Lung (tissue), 11 donors: ENCODE measurements at regions not wholly inside any gene's neighbourhood (a gene's known extent, or its start where the extent isn't known, plus 50 kb on each side); places are given as distances from the start of the nearest gene placed in this dataset.

ENCODE experiments used
- ATAC-seq: fragments of 200-7000 bp; cut with Tn5 transposase; one replicate; pipeline ENCODE4 v1.9.1; 2020; ENCODE audit warnings: moderate number of reproducible peaks; ENCODE audit not compliant: insufficient read depth, low FRiP score
- DNase-seq, 3 donors: peaks; one replicate each; pipeline ENCODE4 v3.0.0-alpha.2; 2013 to 2017
- H3K27ac ChIP-seq, 2 donors: one replicate each; pipeline ENCODE4 v1.5.1; 2013; ENCODE audit warnings: mild to moderate bottlenecking in 2 of 2, moderate library complexity in 2 of 2, control low read depth in 1 of 2, inconsistent platforms in 1 of 2, low read depth in 1 of 2, low read length in 1 of 2
- H3K27me3 ChIP-seq, 3 donors: one replicate each; pipeline ENCODE4 v1.5.1; 2013; ENCODE audit warnings: low read length in 2 of 3; ENCODE audit not compliant: control insufficient read depth in 3 of 3, insufficient read depth in 3 of 3
- H3K36me3 ChIP-seq, 4 donors: one replicate each; pipeline ENCODE4 v1.5.1; 2013; ENCODE audit warnings: low read length in 4 of 4, mild to moderate bottlenecking in 1 of 4, moderate library complexity in 1 of 4; ENCODE audit not compliant: control insufficient read depth in 4 of 4, insufficient read depth in 4 of 4
- H3K4me1 ChIP-seq, 5 donors: one replicate each; pipeline ENCODE4 v1.5.1; 2013; ENCODE audit warnings: low read length in 5 of 5, mild to moderate bottlenecking in 2 of 5, moderate library complexity in 1 of 5; ENCODE audit not compliant: control insufficient read depth in 5 of 5, insufficient read depth in 5 of 5
- H3K4me3 ChIP-seq: one replicate; pipeline ENCODE4 v1.5.1; 2013; ENCODE audit warnings: mild to moderate bottlenecking, control low read depth, moderate library complexity
- H3K9ac ChIP-seq, 2 donors: one replicate each; pipeline ENCODE4 v1.5.1; 2013; ENCODE audit warnings: low read length in 2 of 2, control low read depth in 1 of 2; ENCODE audit not compliant: insufficient read depth in 1 of 2
- H3K9me3 ChIP-seq, 4 donors: one replicate each; pipeline ENCODE4 v1.5.1; 2013; ENCODE audit warnings: low read length in 3 of 4, mild to moderate bottlenecking in 1 of 4, moderate library complexity in 1 of 4; ENCODE audit not compliant: control insufficient read depth in 4 of 4, insufficient read depth in 3 of 4
- WGBS, 2 donors: extraction: QIAGEN DNeasy Blood & Tissue Kit; methylation state at CpG; one replicate each; pipeline ENCODE4 v1.1.7; 2013; 5-methylcytosine and 5-hydroxymethylcytosine counted together
- TF ChIP-seq, protein P1 (sequence below): IDR thresholded peaks from 2 replicates; pipeline ENCODE4 v1.5.1; 2012; ENCODE audit warnings: mild to moderate bottlenecking; ENCODE audit errors: control extremely low read depth, extremely low read depth
- donor health status: control.
- donor health status: control.
- donor health status: Bipolar disorder and iron deficiency.
- donor health status: healthy.
- donor health status: DM: yes; HTN: yes; CAD: no.

DNA sequence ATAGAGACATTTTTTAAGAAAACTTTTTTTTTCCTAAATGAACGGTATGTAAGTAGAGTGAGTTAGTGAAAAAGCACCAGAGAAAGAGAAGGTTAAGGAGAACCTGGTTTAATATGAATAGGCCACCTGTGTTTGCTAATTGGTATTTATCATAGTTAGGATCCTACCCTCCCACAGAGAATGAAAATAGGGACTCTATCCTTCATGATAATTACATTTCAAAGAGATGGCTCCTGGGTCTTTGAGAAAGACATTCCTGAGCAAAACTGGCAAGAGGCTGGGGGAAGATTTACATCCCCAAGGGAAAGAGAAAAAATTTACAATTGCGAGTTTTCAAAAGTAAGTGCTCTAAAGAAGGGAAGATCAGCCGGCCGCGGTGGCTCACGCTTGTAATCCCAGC is 1284.5 kb downstream of the SLITRK1 start:
- H3K27me3 ChIP-seq, result no peaks in the 10 kb centered on the region
- TF ChIP-seq, protein P1, sequence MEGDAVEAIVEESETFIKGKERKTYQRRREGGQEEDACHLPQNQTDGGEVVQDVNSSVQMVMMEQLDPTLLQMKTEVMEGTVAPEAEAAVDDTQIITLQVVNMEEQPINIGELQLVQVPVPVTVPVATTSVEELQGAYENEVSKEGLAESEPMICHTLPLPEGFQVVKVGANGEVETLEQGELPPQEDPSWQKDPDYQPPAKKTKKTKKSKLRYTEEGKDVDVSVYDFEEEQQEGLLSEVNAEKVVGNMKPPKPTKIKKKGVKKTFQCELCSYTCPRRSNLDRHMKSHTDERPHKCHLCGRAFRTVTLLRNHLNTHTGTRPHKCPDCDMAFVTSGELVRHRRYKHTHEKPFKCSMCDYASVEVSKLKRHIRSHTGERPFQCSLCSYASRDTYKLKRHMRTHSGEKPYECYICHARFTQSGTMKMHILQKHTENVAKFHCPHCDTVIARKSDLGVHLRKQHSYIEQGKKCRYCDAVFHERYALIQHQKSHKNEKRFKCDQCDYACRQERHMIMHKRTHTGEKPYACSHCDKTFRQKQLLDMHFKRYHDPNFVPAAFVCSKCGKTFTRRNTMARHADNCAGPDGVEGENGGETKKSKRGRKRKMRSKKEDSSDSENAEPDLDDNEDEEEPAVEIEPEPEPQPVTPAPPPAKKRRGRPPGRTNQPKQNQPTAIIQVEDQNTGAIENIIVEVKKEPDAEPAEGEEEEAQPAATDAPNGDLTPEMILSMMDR, result no peak
- H3K27ac ChIP-seq, result no peak overlapping the region
- DNase-seq (no peak), ATAC-seq (no peak)
- no peaks in the 10 kb centered on the region for H3K36me3 ChIP-seq
- no peaks in the 10 kb centered on the region for H3K9me3 ChIP-seq
- WGBS, 2 donors, result 53 to 67% methylated on average over 6 of the region's 6 CpGs
- no peak overlapping the region for H3K4me3 ChIP-seq
- H3K4me1 ChIP-seq, result no peaks in the 10 kb centered on the region
- H3K9ac ChIP-seq, result no peak overlapping the region

DNA sequence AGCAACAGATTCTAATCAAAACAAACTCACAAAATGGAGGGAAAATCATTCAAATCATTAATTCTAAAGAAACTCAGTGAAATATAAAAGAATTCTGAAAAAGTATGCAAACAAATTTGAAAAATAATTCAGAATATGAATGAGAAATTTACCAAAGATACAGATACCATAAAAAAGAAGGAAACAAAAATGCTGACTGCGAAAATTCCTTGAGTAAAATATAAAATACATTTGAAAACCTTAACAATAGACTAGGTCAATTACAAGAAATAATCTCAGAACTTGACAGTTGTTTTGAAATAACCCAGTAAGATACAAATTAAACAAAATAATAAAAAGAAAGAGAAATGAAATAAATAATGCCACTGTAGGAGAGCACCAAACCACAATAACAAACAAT is 1289.0 kb downstream of the SLITRK1 start:
- Histone ChIP-seq H3K4me1 (no peaks in the 10 kb centered on the region), H3K36me3 (no peaks in the 10 kb centered on the region), H3K27me3 (no peaks in the 10 kb centered on the region), H3K9me3 (peaks cover 0 to 7% (median 1%) of the 10 kb centered on the region in 4 donors), H3K9ac (no peak overlapping the region), H3K4me3 (no peak overlapping the region), H3K27ac (no peak overlapping the region)
- WGBS, 2 donors, result 79 to 82% methylated on average over 1 of the region's 1 CpG
- TF ChIP-seq, protein P1, result no peak
- ATAC-seq (no peak), DNase-seq (no peak)

DNA sequence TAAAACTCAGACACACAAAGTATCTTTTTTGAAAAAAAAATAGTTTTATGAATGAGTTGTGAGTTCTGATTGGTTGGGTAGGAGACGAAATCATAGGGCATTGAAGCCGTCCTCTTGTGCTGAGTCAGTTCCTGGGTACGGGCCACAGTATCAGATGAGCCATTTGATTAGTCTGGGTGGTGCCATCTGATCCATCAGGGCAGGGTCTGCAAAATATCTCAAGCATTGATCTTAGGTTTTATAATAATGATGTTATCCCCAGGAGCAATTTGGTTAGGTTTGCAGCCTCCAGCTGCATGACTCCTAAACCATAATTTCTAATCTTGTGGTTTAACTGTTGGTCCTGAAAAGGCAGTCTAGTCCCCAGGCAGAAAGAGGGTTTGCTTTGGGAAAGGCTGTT is 1310.6 kb downstream of the SLITRK1 start:
- DNase-seq (no peak), ATAC-seq (no peak)
- TF ChIP-seq, protein P1, result no peak
- no peaks in the 10 kb centered on the region for H3K27me3 ChIP-seq
- no peaks in the 10 kb centered on the region for H3K4me1 ChIP-seq
- H3K27ac ChIP-seq, result no peak overlapping the region
- H3K9ac ChIP-seq, result no peak overlapping the region
- peaks cover 0 to 6% (median 1%) of the 10 kb centered on the region in 4 donors for H3K9me3 ChIP-seq
- H3K36me3 ChIP-seq, result no peaks in the 10 kb centered on the region
- 54 to 84% methylated on average over 3 of the region's 3 CpGs for WGBS, 2 donors
- no peak overlapping the region for H3K4me3 ChIP-seq

DNA sequence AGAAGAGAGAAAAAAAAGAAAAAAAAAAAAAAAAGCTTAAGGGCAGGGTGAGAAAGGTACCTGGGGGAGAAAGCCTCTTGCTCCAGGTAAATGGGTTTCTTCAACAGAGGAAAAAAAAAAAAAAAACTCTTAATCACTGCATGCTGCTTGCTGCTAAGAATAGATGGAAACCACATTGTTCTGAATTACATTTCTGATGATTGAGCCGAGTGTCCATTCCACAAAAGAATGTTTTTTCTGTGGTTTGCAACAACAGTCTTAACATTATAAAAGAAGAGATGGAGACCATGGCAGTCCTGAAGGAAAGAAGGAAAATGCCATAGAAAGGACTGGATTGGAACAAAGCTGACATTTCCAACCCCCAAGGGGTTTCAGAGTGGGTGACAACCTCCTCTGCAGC is 1312.7 kb downstream of the SLITRK1 start:
- H3K36me3 ChIP-seq, result no peaks in the 10 kb centered on the region
- H3K27ac ChIP-seq, result no peak overlapping the region
- no peaks in the 10 kb centered on the region for H3K4me1 ChIP-seq
- 76 to 82% methylated on average over 1 of the region's 1 CpG for WGBS, 2 donors
- peaks cover 0 to 2% (median 0%) of the 10 kb centered on the region in 4 donors for H3K9me3 ChIP-seq
- no peaks in the 10 kb centered on the region for H3K27me3 ChIP-seq
- H3K9ac ChIP-seq, result no peak overlapping the region
- ATAC-seq, result no peak
- no peak for DNase-seq
- H3K4me3 ChIP-seq, result no peak overlapping the region
- TF ChIP-seq, protein P1, result no peak
